Type B pancreatic cell (in vitro differentiated cells): ENCODE measurements at regions not wholly inside any gene's neighbourhood (a gene's known extent, or its start where the extent isn't known, plus 50 kb on each side); places are given as distances from the start of the nearest gene placed in this dataset.
A peak's percentile ranks its signal among the peaks of the same experiment; 100 is the strongest.

Experiments
- DNase-seq: peaks from one replicate; pipeline ENCODE4 v3.0.0; 2021; ENCODE audit warnings: mixed read lengths; ENCODE audit not compliant: unreplicated experiment; ENCODE audit errors: extremely low spot score
- H3K27ac Mint-ChIP-seq: 2 replicates; pipeline ENCODE4 v1.8.0; 2021; ENCODE audit warnings: mild to moderate bottlenecking, mixed read lengths
- H3K27me3 Mint-ChIP-seq: 2 replicates; pipeline ENCODE4 v1.8.0; 2021; ENCODE audit warnings: mixed read lengths
- H3K36me3 Mint-ChIP-seq: 2 replicates; pipeline ENCODE4 v1.8.0; 2021; ENCODE audit warnings: mixed read lengths
- H3K4me1 Mint-ChIP-seq: one replicate; pipeline ENCODE4 v1.8.0; 2021; ENCODE audit warnings: mixed read lengths; ENCODE audit not compliant: unreplicated experiment
- H3K4me3 Mint-ChIP-seq: 2 replicates; pipeline ENCODE4 v1.8.0; 2021; ENCODE audit warnings: mild to moderate bottlenecking, mixed read lengths
- H3K9me3 Mint-ChIP-seq: 2 replicates; pipeline ENCODE4 v1.8.0; 2021; ENCODE audit warnings: mixed read lengths
- TF ChIP-seq, protein P1 (sequence below): fragments of 200-600 bp; sonication (generic); conservative IDR thresholded peaks from 2 replicates; pipeline ENCODE4 v1.5.0; 2021; ENCODE audit warnings: antibody characterized with exemption, mild to moderate bottlenecking

DNA sequence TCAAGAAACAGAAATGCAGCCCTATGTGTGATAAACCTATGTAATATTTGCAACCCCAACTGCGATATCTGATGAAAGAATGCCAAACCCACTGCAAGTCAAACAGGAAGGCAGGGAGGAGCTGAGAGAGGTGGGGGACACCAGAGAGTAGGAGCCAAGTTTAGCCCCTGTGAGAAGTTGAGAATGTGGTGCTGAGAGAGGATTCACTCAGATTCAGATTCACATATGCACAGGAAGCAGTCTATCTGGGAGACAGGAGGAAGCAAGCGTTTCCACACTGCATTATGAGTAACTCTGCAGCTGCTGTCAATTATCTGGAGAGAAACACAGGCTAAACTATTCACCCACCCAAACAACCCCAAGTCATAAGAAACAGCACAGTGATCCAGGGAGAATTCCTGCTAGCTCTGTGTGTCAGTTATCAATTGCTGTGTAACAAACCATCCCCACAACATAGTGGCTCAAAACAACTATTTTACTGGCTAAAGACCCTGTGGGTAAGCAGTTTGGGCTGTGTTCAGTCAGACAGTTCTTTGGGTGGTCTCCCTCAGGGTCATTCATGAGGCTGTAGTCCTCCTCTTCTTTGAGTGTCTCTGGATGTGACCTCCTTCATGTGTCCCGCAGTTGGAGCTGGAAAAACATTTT lies 161.9 kb upstream of the RAI14 start:
- H3K4me3 Mint-ChIP-seq = peak overlapping the region; percentile 53
- H3K36me3 Mint-ChIP-seq = no peaks in the 10 kb centered on the region
- DNase-seq = no peak
- peaks cover 59% of the 10 kb centered on the region for H3K4me1 Mint-ChIP-seq
- peaks cover 8% of the 10 kb centered on the region for H3K9me3 Mint-ChIP-seq
- peak overlapping the region; percentile 72 for H3K27ac Mint-ChIP-seq
- TF ChIP-seq, protein P1, sequence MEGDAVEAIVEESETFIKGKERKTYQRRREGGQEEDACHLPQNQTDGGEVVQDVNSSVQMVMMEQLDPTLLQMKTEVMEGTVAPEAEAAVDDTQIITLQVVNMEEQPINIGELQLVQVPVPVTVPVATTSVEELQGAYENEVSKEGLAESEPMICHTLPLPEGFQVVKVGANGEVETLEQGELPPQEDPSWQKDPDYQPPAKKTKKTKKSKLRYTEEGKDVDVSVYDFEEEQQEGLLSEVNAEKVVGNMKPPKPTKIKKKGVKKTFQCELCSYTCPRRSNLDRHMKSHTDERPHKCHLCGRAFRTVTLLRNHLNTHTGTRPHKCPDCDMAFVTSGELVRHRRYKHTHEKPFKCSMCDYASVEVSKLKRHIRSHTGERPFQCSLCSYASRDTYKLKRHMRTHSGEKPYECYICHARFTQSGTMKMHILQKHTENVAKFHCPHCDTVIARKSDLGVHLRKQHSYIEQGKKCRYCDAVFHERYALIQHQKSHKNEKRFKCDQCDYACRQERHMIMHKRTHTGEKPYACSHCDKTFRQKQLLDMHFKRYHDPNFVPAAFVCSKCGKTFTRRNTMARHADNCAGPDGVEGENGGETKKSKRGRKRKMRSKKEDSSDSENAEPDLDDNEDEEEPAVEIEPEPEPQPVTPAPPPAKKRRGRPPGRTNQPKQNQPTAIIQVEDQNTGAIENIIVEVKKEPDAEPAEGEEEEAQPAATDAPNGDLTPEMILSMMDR = no peak
- H3K27me3 Mint-ChIP-seq = no peaks in the 10 kb centered on the region

DNA sequence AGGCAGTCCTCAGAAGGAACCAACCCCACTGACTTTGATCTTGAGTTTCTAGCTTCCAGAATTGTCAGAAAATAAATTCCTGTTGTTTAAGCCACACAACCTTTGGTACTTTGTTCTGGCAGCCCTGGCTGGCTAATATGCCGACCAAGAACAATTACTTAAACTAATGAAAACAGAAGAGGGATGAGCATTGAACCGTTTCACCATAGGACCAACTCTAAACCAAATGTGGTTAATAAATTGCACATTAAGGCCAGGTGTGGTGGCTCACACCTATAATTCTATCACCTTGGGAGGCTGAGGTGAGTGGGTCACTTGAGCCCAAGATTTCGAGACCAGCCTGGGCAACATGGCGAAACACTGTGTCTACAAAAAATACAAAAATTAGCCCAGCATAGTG lies 160.9 kb upstream of the RAI14 start:
- Mint-ChIP-seq H3K4me1 (peaks cover 61% of the 10 kb centered on the region), H3K9me3 (peaks cover 8% of the 10 kb centered on the region), H3K27me3 (no peaks in the 10 kb centered on the region), H3K36me3 (no peaks in the 10 kb centered on the region), H3K4me3 (no peak overlapping the region), H3K27ac (peak overlapping the region; percentile 72)
- DNase-seq = no peak
- TF ChIP-seq, protein P1 = no peak

DNA sequence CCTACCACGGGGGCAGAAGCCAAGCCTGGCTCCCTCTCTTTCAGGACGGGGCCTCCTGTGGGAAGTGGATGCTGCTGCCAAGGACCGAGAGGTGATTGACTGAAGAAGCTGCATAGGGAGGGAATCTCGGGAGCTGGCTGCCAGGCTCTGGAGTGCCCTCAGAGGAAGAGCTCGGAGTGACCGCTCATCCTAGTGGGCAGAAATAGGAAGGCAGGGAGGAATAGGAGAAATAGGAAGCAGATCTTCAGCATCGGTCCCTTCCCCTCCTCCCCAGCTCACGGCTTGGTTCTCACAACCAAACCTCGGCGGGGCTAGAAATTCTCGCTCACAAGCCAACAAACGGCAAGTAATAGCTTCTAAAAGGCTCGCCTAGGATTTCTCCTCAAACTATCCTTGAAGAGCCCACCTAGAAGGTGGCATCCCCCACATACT lies 159.9 kb upstream of the RAI14 start:
- Mint-ChIP-seq H3K36me3 (no peaks in the 10 kb centered on the region), H3K27me3 (no peaks in the 10 kb centered on the region), H3K9me3 (peaks cover 8% of the 10 kb centered on the region), H3K27ac (peak overlapping the region; percentile 13), H3K4me1 (peaks cover 51% of the 10 kb centered on the region), H3K4me3 (peak overlapping the region; percentile 12)
- TF ChIP-seq, protein P1 = no peak
- no peak for DNase-seq

DNA sequence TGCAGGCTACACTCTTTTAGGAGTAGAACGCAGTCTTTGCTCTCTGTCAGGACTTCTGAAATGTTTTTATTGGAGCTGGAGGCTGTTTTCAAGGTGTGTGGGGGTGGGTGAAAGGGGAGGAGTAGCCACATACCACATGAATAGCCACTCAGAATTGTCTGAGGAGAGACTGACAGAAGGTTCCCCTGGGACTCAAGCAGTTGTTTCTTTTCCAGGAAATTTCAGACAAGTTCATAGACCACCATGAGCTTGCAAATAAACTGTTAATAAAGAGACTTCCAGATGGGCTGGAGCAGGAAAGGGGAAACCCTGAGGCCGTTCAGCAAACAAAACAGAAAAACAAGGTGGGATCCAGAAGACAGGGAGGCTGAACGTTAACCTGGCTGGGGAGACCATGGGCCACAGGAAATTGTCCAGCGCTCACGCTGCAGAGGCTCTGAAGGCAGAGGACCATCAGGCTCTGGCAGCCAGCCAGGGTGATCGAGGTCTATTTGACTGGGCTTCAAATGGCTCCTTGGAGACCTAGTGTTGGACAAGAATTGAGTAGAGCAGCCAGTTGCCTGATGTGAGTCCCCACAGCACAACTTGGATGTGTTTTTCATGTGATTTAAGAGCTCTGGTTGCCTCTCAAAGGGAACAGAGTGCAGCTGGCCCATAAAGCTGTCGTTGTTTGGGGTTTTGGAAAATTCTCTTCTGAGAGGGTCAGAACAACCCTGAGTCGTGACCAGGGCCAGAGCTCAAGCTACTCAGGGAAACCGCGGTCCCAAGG lies 159.2 kb upstream of the RAI14 start:
- no peak for DNase-seq

DNA sequence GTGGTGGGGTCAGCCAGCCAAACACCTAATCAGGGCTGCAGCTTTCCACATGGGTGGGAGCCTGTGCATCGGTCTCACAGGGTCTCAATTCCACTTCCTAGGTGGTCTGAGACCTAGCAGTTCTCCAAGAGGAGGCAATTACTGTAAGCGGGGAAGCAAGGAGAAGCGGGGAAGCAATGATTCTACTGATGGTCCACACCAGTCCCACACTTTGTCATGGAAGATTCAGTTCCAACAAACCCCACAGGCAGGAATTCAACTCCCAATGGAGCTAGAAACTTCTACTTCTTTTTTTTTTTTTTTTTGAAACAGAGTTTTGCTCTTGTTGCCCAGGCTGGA lies 158.7 kb upstream of the RAI14 start:
- Mint-ChIP-seq H3K4me3 (peak overlapping the region; percentile 52), H3K36me3 (no peaks in the 10 kb centered on the region), H3K27ac (no peak overlapping the region), H3K9me3 (peaks cover 8% of the 10 kb centered on the region), H3K27me3 (no peaks in the 10 kb centered on the region), H3K4me1 (peaks cover 45% of the 10 kb centered on the region)
- TF ChIP-seq, protein P1 = no peak
- no peak for DNase-seq

More for the DNA sequence above, 159.2 kb upstream of the RAI14 start:
- H3K36me3 Mint-ChIP-seq = no peaks in the 10 kb centered on the region
- TF ChIP-seq, protein P1 = no peak
- H3K27me3 Mint-ChIP-seq = no peaks in the 10 kb centered on the region
- H3K4me3 Mint-ChIP-seq = peak overlapping the region; percentile 52
- H3K4me1 Mint-ChIP-seq = peaks cover 45% of the 10 kb centered on the region
- peak overlapping the region; percentile 13 for H3K27ac Mint-ChIP-seq
- H3K9me3 Mint-ChIP-seq = peaks cover 8% of the 10 kb centered on the region
